Esophagus (tissue), 2 donors: ENCODE measurements at regions not wholly inside any gene's neighbourhood (a gene's known extent, or its start where the extent isn't known, plus 50 kb on each side); places are given as distances from the start of the nearest gene placed in this dataset.

ENCODE experiments used
- H3K27ac ChIP-seq, 2 donors: one replicate each; pipeline ENCODE4 v1.5.1; 2013; ENCODE audit warnings: low read depth in 2 of 2, mild to moderate bottlenecking in 2 of 2, inconsistent platforms in 1 of 2, low read length in 1 of 2, moderate library complexity in 1 of 2
- H3K27me3 ChIP-seq, 2 donors: one replicate each; pipeline ENCODE4 v1.6.1; 2013; ENCODE audit warnings: low read length in 2 of 2, control low read depth in 1 of 2, mild to moderate bottlenecking in 1 of 2; ENCODE audit not compliant: insufficient read depth in 2 of 2, control insufficient read depth in 1 of 2
- H3K36me3 ChIP-seq, 2 donors: one replicate each; pipeline ENCODE4 v1.6.1; 2013; ENCODE audit warnings: low read length in 1 of 2; ENCODE audit not compliant: control insufficient read depth in 2 of 2, insufficient read depth in 2 of 2
- H3K4me1 ChIP-seq, 2 donors: one replicate each; pipeline ENCODE4 v1.6.1; 2013; ENCODE audit warnings: low read length in 1 of 2; ENCODE audit not compliant: control insufficient read depth in 2 of 2, insufficient read depth in 2 of 2
- H3K4me3 ChIP-seq, 2 donors: one replicate each; pipeline ENCODE4 v1.5.1; 2013; ENCODE audit warnings: low read length in 2 of 2, mild to moderate bottlenecking in 2 of 2, low read depth in 1 of 2, moderate library complexity in 1 of 2
- H3K9me3 ChIP-seq, 2 donors: one replicate each; pipeline ENCODE4 v1.6.1; 2013; ENCODE audit warnings: mild to moderate bottlenecking in 2 of 2, low read depth in 1 of 2, low read length in 1 of 2, moderate library complexity in 1 of 2; ENCODE audit not compliant: control insufficient read depth in 2 of 2, insufficient read depth in 1 of 2
- WGBS, 2 donors: extraction: QIAGEN DNeasy Blood & Tissue Kit; methylation state at CpG; one replicate each; pipeline ENCODE4 v1.1.7; 2013; 5-methylcytosine and 5-hydroxymethylcytosine counted together
- donor health status: healthy with polysubstance abuse.
- donor health status: Bipolar disorder and iron deficiency.

GRCh38 chr18:42296723-42297122 lies 341.7 kb downstream of the PIK3C3 start:
- Histone ChIP-seq H3K9me3 (no peaks in the 10 kb centered on the region), H3K36me3 (no peaks in the 10 kb centered on the region), H3K27me3 (no peaks in the 10 kb centered on the region)

GRCh38 chr18:42298759-42299675 lies 344.0 kb downstream of the PIK3C3 start:
- Histone ChIP-seq H3K9me3 (no peaks in the 10 kb centered on the region), H3K4me1 (no peaks in the 10 kb centered on the region), H3K36me3 (no peaks in the 10 kb centered on the region), H3K27ac (no peak overlapping the region), H3K27me3 (no peaks in the 10 kb centered on the region), H3K4me3 (no peak overlapping the region)
- 31 to 33% methylated on average over 15 of the region's 15 CpGs for WGBS, 2 donors

More at GRCh38 chr18:42296723-42297122, 341.7 kb downstream of the PIK3C3 start:
- Histone ChIP-seq H3K4me3 (no peak overlapping the region), H3K4me1 (no peaks in the 10 kb centered on the region), H3K27ac (no peak overlapping the region)

GRCh38 chr18:42305869-42306593 lies 351.0 kb downstream of the PIK3C3 start:
- Histone ChIP-seq H3K36me3 (no peaks in the 10 kb centered on the region), H3K9me3 (no peaks in the 10 kb centered on the region), H3K27ac (no peak overlapping the region), H3K4me1 (no peaks in the 10 kb centered on the region), H3K4me3 (no peak overlapping the region), H3K27me3 (no peaks in the 10 kb centered on the region)
- WGBS, 2 donors: 72 to 79% methylated on average over 3 of the region's 3 CpGs

GRCh38 chr18:42306594-42306980 lies 351.6 kb downstream of the PIK3C3 start:
- no peaks in the 10 kb centered on the region for H3K27me3 ChIP-seq
- H3K9me3 ChIP-seq: no peaks in the 10 kb centered on the region
- no peak overlapping the region for H3K4me3 ChIP-seq
- H3K36me3 ChIP-seq: no peaks in the 10 kb centered on the region
- H3K4me1 ChIP-seq: no peaks in the 10 kb centered on the region
- no peak overlapping the region for H3K27ac ChIP-seq

- no peaks in the 10 kb centered on the region for H3K27me3 ChIP-seq
- H3K27ac ChIP-seq: no peak overlapping the region
- 52 to 71% methylated on average over 3 of the region's 3 CpGs for WGBS, 2 donors
- H3K36me3 ChIP-seq: no peaks in the 10 kb centered on the region
- H3K9me3 ChIP-seq: no peaks in the 10 kb centered on the region
- no peak overlapping the region for H3K4me3 ChIP-seq
- no peaks in the 10 kb centered on the region for H3K4me1 ChIP-seq
These were observed 355.9 kb downstream of the PIK3C3 start for GRCh38 chr18:42310956-42311355.

- Histone ChIP-seq H3K36me3 (no peaks in the 10 kb centered on the region), H3K4me3 (no peak overlapping the region)
- WGBS, 2 donors: 71 to 72% methylated on average over 1 of the region's 1 CpG
These were observed 371.7 kb downstream of the PIK3C3 start for GRCh38 chr18:42326752-42327151.

GRCh38 chr18:42328931-42329330 lies 373.9 kb downstream of the PIK3C3 start:
- 63 to 64% methylated on average over 1 of the region's 1 CpG for WGBS, 2 donors
- H3K27me3 ChIP-seq: no peaks in the 10 kb centered on the region
- no peaks in the 10 kb centered on the region for H3K4me1 ChIP-seq
- no peaks in the 10 kb centered on the region for H3K36me3 ChIP-seq
- H3K27ac ChIP-seq: no peak overlapping the region
- H3K9me3 ChIP-seq: no peaks in the 10 kb centered on the region
- no peak overlapping the region for H3K4me3 ChIP-seq

More at GRCh38 chr18:42326752-42327151, 371.7 kb downstream of the PIK3C3 start:
- H3K9me3 ChIP-seq: no peaks in the 10 kb centered on the region
- H3K27ac ChIP-seq: no peak overlapping the region
- no peaks in the 10 kb centered on the region for H3K27me3 ChIP-seq
- no peaks in the 10 kb centered on the region for H3K4me1 ChIP-seq

- WGBS, 2 donors: 76 to 83% methylated on average over 3 of the region's 3 CpGs
These were observed 375.3 kb downstream of the PIK3C3 start for GRCh38 chr18:42330296-42330695.

GRCh38 chr18:42333558-42333957 lies 378.5 kb downstream of the PIK3C3 start:
- no peak overlapping the region for H3K27ac ChIP-seq
- no peaks in the 10 kb centered on the region for H3K9me3 ChIP-seq
- WGBS, 2 donors: 70 to 81% methylated on average over 3 of the region's 3 CpGs
- H3K36me3 ChIP-seq: no peaks in the 10 kb centered on the region
- H3K4me1 ChIP-seq: no peaks in the 10 kb centered on the region
- H3K27me3 ChIP-seq: no peaks in the 10 kb centered on the region
- H3K4me3 ChIP-seq: no peak overlapping the region

More at GRCh38 chr18:42330296-42330695, 375.3 kb downstream of the PIK3C3 start:
- no peaks in the 10 kb centered on the region for H3K36me3 ChIP-seq
- no peaks in the 10 kb centered on the region for H3K4me1 ChIP-seq
- no peaks in the 10 kb centered on the region for H3K27me3 ChIP-seq
- H3K4me3 ChIP-seq: no peak overlapping the region
- no peak overlapping the region for H3K27ac ChIP-seq
- H3K9me3 ChIP-seq: no peaks in the 10 kb centered on the region
